ENCODE measurements at regions not wholly inside any gene's neighbourhood (a gene's known extent, or its start where the extent isn't known, plus 50 kb on each side); places are given as distances from the start of the nearest gene placed in this dataset.

- ATAC-seq (replicated peaks in 1 of 4) (no peak), DNase-seq (no peak)
- Histone ChIP-seq H3K27me3 (replicated peaks in 1 of 2; ENCODE audit: control insufficient read depth in 2 of 2, extremely low read depth in 1 of 2, insufficient read depth in 2 of 2, low read length in 1 of 2) (no peaks in the 10 kb centered on the region), H3K4me1 (ENCODE audit: control insufficient read depth in 1 of 2, extremely low read depth in 1 of 2, insufficient read depth in 2 of 2, low read length in 2 of 2) (no peaks in the 10 kb centered on the region), H3K9me3 (no peaks in the 10 kb centered on the region), H3K4me3 (ENCODE audit: control insufficient read depth in 1 of 2, extremely low read depth in 1 of 2, low read length in 1 of 2) (no peak overlapping the region), H3K27ac (ENCODE audit: low read length) (no peak overlapping the region), H3K36me3 (ENCODE audit: control insufficient read depth in 2 of 2, extremely low read depth in 1 of 2, insufficient read depth in 1 of 2, low read length in 1 of 2) (no peaks in the 10 kb centered on the region)
- ChIA-PET POLR2A (no interaction called here), CTCF (no interaction called here)
- Mint-ChIP-seq H3K27me3 (no peaks in the 10 kb centered on the region), H3K9me3 (no peaks in the 10 kb centered on the region), H3K4me3 (no peak overlapping the region), H3K4me1 (peaks cover 0 to 8% (median under 1%) of the 10 kb centered on the region in 3 donors), H3K36me3 (no peaks in the 10 kb centered on the region), H3K27ac (no peak overlapping the region)
- WGBS (ENCODE audit: insufficient coverage), result 90% methylated on average over 2 of the region's 4 CpGs
Observed at GRCh38 chr1:87398641-87399040, 70.0 kb downstream of the LMO4 start.

- ATAC-seq (replicated peaks in 1 of 4) (no peak), DNase-seq (no peak)
- Mint-ChIP-seq H3K4me3 (no peak overlapping the region), H3K27me3 (no peaks in the 10 kb centered on the region), H3K9me3 (no peaks in the 10 kb centered on the region), H3K36me3 (no peaks in the 10 kb centered on the region), H3K4me1 (peaks cover 5 to 14% (median 7%) of the 10 kb centered on the region in 3 donors), H3K27ac (no peak overlapping the region)
- H3K4me3 ChIP-seq (ENCODE audit: control insufficient read depth in 1 of 2, extremely low read depth in 1 of 2, low read length in 1 of 2), result no peak overlapping the region
- no peaks in the 10 kb centered on the region for H3K9me3 ChIP-seq
- peaks cover 0 to 2% of the 10 kb centered on the region in 2 experiments for H3K4me1 ChIP-seq (ENCODE audit: control insufficient read depth in 1 of 2, extremely low read depth in 1 of 2, insufficient read depth in 2 of 2, low read length in 2 of 2)
- no peaks in the 10 kb centered on the region for H3K36me3 ChIP-seq (ENCODE audit: control insufficient read depth in 2 of 2, extremely low read depth in 1 of 2, insufficient read depth in 1 of 2, low read length in 1 of 2)
- ChIA-PET POLR2A (no interaction called here), CTCF (interaction anchor here in 1 of 2 donors (0.6 kb wide), 1 partner anchor 13 kb away, joined by 3 read pairs; no protein-coding TSS in a partner anchor)
- WGBS (ENCODE audit: insufficient coverage), result 75% methylated on average over 1 of the region's 2 CpGs
- H3K27me3 ChIP-seq (replicated peaks in 1 of 2; ENCODE audit: control insufficient read depth in 2 of 2, extremely low read depth in 1 of 2, insufficient read depth in 2 of 2, low read length in 1 of 2), result no peaks in the 10 kb centered on the region
- no peak overlapping the region for H3K27ac ChIP-seq (ENCODE audit: low read length)
Observed at GRCh38 chr1:87399264-87399663, 70.6 kb downstream of the LMO4 start.

- H3K9me3 Mint-ChIP-seq, result no peaks in the 10 kb centered on the region
- no peaks in the 10 kb centered on the region for H3K27me3 ChIP-seq (replicated peaks in 1 of 2; ENCODE audit: control insufficient read depth in 2 of 2, extremely low read depth in 1 of 2, insufficient read depth in 2 of 2, low read length in 1 of 2)
- CTCF ChIA-PET, result interaction anchor here (0.5 to 0.6 kb wide), 2 partner anchors 13 to 142 kb away, joined by 3 read pairs; no protein-coding TSS in a partner anchor
- H3K9me3 ChIP-seq, result no peaks in the 10 kb centered on the region
- POLR2A ChIA-PET, result no interaction called here
- peaks cover 0 to 6% of the 10 kb centered on the region in 2 experiments for H3K4me1 ChIP-seq (ENCODE audit: control insufficient read depth in 1 of 2, extremely low read depth in 1 of 2, insufficient read depth in 2 of 2, low read length in 2 of 2)
- no peak overlapping the region for H3K27ac Mint-ChIP-seq
- no peak overlapping the region for H3K4me3 Mint-ChIP-seq
- 75% methylated on average over 3 of the region's 4 CpGs for WGBS (ENCODE audit: insufficient coverage)
- no peaks in the 10 kb centered on the region for H3K27me3 Mint-ChIP-seq
- peaks cover 10 to 19% (median 11%) of the 10 kb centered on the region in 3 donors for H3K4me1 Mint-ChIP-seq
- ATAC-seq (replicated peaks in 1 of 4) (no peak), DNase-seq (no peak)
- H3K4me3 ChIP-seq (ENCODE audit: control insufficient read depth in 1 of 2, extremely low read depth in 1 of 2, low read length in 1 of 2), result no peak overlapping the region
- no peak overlapping the region for H3K27ac ChIP-seq (ENCODE audit: low read length)
- no peaks in the 10 kb centered on the region for H3K36me3 Mint-ChIP-seq
- no peaks in the 10 kb centered on the region for H3K36me3 ChIP-seq (ENCODE audit: control insufficient read depth in 2 of 2, extremely low read depth in 1 of 2, insufficient read depth in 1 of 2, low read length in 1 of 2)
Observed at GRCh38 chr1:87399701-87400100, 71.0 kb downstream of the LMO4 start.

GRCh38 chr1:87400813-87401212 is 72.1 kb downstream of the LMO4 start:
- no peak for ATAC-seq (replicated peaks in 1 of 4)
- Mint-ChIP-seq H3K27ac (no peak overlapping the region), H3K36me3 (no peaks in the 10 kb centered on the region), H3K27me3 (no peaks in the 10 kb centered on the region), H3K4me3 (no peak overlapping the region), H3K4me1 (peaks cover 11 to 27% (median 14%) of the 10 kb centered on the region in 3 donors), H3K9me3 (no peaks in the 10 kb centered on the region)
- Histone ChIP-seq H3K27me3 (replicated peaks in 1 of 2; ENCODE audit: control insufficient read depth in 2 of 2, extremely low read depth in 1 of 2, insufficient read depth in 2 of 2, low read length in 1 of 2) (no peaks in the 10 kb centered on the region), H3K36me3 (ENCODE audit: control insufficient read depth in 2 of 2, extremely low read depth in 1 of 2, insufficient read depth in 1 of 2, low read length in 1 of 2) (no peaks in the 10 kb centered on the region), H3K9me3 (no peaks in the 10 kb centered on the region), H3K4me1 (ENCODE audit: control insufficient read depth in 1 of 2, extremely low read depth in 1 of 2, insufficient read depth in 2 of 2, low read length in 2 of 2) (peaks cover 0 to 10% of the 10 kb centered on the region in 2 experiments), H3K4me3 (ENCODE audit: control insufficient read depth in 1 of 2, extremely low read depth in 1 of 2, low read length in 1 of 2) (no peak overlapping the region), H3K27ac (ENCODE audit: low read length) (no peak overlapping the region)
- POLR2A ChIA-PET, result no interaction called here
- no CpG with 5 or more reads among the region's 1 CpG for WGBS (ENCODE audit: insufficient coverage)
- DNase-seq, result no peak
- CTCF ChIA-PET, result interaction anchor here in 1 of 2 donors (0.5 to 0.6 kb wide), 2 partner anchors 72 to 441 kb away, joined by 3 read pairs; no protein-coding TSS in a partner anchor

- ChIA-PET CTCF (no interaction called here), POLR2A (no interaction called here)
- 71% methylated on average over 1 of the region's 6 CpGs for WGBS (ENCODE audit: insufficient coverage)
Observed at GRCh38 chr1:87402241-87403002, 73.7 kb downstream of the LMO4 start.

GRCh38 chr1:87403061-87403820 is 74.6 kb downstream of the LMO4 start:
- no peak overlapping the region for H3K27ac ChIP-seq (ENCODE audit: low read length)
- no peaks in the 10 kb centered on the region for H3K27me3 ChIP-seq (replicated peaks in 1 of 2; ENCODE audit: control insufficient read depth in 2 of 2, extremely low read depth in 1 of 2, insufficient read depth in 2 of 2, low read length in 1 of 2)
- no peaks in the 10 kb centered on the region for H3K9me3 ChIP-seq
- ChIA-PET POLR2A (no interaction called here), CTCF (no interaction called here)
- DNase-seq (no peak), ATAC-seq (replicated peaks in 1 of 4) (no peak)
- H3K9me3 Mint-ChIP-seq, result no peaks in the 10 kb centered on the region
- no peak overlapping the region for H3K4me3 Mint-ChIP-seq
- peaks cover 11 to 31% (median 14%) of the 10 kb centered on the region in 3 donors for H3K4me1 Mint-ChIP-seq
- H3K27me3 Mint-ChIP-seq, result no peaks in the 10 kb centered on the region
- H3K4me1 ChIP-seq (ENCODE audit: control insufficient read depth in 1 of 2, extremely low read depth in 1 of 2, insufficient read depth in 2 of 2, low read length in 2 of 2), result peaks cover 0 to 10% of the 10 kb centered on the region in 2 experiments
- no peaks in the 10 kb centered on the region for H3K36me3 Mint-ChIP-seq
- H3K36me3 ChIP-seq (ENCODE audit: control insufficient read depth in 2 of 2, extremely low read depth in 1 of 2, insufficient read depth in 1 of 2, low read length in 1 of 2), result no peaks in the 10 kb centered on the region
- 87% methylated on average over 3 of the region's 7 CpGs for WGBS (ENCODE audit: insufficient coverage)
- H3K27ac Mint-ChIP-seq, result no peak overlapping the region
- no peak overlapping the region for H3K4me3 ChIP-seq (ENCODE audit: control insufficient read depth in 1 of 2, extremely low read depth in 1 of 2, low read length in 1 of 2)

More at GRCh38 chr1:87402241-87403002, 73.7 kb downstream of the LMO4 start:
- Histone ChIP-seq H3K4me3 (ENCODE audit: control insufficient read depth in 1 of 2, extremely low read depth in 1 of 2, low read length in 1 of 2) (no peak overlapping the region), H3K9me3 (no peaks in the 10 kb centered on the region), H3K36me3 (ENCODE audit: control insufficient read depth in 2 of 2, extremely low read depth in 1 of 2, insufficient read depth in 1 of 2, low read length in 1 of 2) (no peaks in the 10 kb centered on the region), H3K27me3 (replicated peaks in 1 of 2; ENCODE audit: control insufficient read depth in 2 of 2, extremely low read depth in 1 of 2, insufficient read depth in 2 of 2, low read length in 1 of 2) (no peaks in the 10 kb centered on the region), H3K27ac (ENCODE audit: low read length) (no peak overlapping the region), H3K4me1 (ENCODE audit: control insufficient read depth in 1 of 2, extremely low read depth in 1 of 2, insufficient read depth in 2 of 2, low read length in 2 of 2) (peaks cover 0 to 10% of the 10 kb centered on the region in 2 experiments)
- H3K27ac Mint-ChIP-seq, result no peak overlapping the region
- no peak for ATAC-seq (replicated peaks in 1 of 4)
- H3K4me3 Mint-ChIP-seq, result no peak overlapping the region
- no peaks in the 10 kb centered on the region for H3K27me3 Mint-ChIP-seq
- no peaks in the 10 kb centered on the region for H3K9me3 Mint-ChIP-seq
- H3K36me3 Mint-ChIP-seq, result no peaks in the 10 kb centered on the region
- DNase-seq, result no peak
- H3K4me1 Mint-ChIP-seq, result peaks cover 11 to 31% (median 14%) of the 10 kb centered on the region in 3 donors
